H1 (cell line): ENCODE measurements at regions not wholly inside any gene's neighbourhood (a gene's known extent, or its start where the extent isn't known, plus 50 kb on each side); places are given as distances from the start of the nearest gene placed in this dataset.

Source experiments
- CTCF ChIA-PET: fragments of 300-600 bp; sonication (Branson Sonifier 250); formaldehyde crosslinking; loops from one replicate; lab custom pipeline; 2021; ENCODE audit not compliant: partially characterized antibody; lab: Charles Lee
- POLR2A ChIA-PET: fragments of 300-600 bp; sonication (Branson Sonifier 250); formaldehyde crosslinking; loops from one replicate; lab custom pipeline; 2021; ENCODE audit warnings: inconsistent platforms; ENCODE audit not compliant: partially characterized antibody; lab: Charles Lee
- DNase-seq, 2 experiments: peaks; one replicate each; pipeline versions ENCODE4 v3.0.0 to v3.0.0-alpha.2; 2010 to 2022; ENCODE audit warnings: low spot score in 2 of 2, low read depth in 1 of 2, mixed read lengths in 1 of 2
- FAIRE-seq: peaks from 2 replicates; lab custom pipeline; 2011; peaks lifted over from hg19 to GRCh38; lab: Jason Lieb, UNC
- H2AFZ ChIP-seq: 2 replicates; pipeline ENCODE4 v1.8.1; 2012; ENCODE audit warnings: low read length, inconsistent platforms
- H2AK5ac ChIP-seq: 2 replicates; pipeline ENCODE4 v1.6.1; 2013; ENCODE audit warnings: low read depth, low read length
- H2BK120ac ChIP-seq: replicated peaks from 2 replicates; pipeline ENCODE3; 2013; ENCODE audit warnings: low read depth, low read length, inconsistent platforms
- H2BK12ac ChIP-seq: 2 replicates; pipeline ENCODE4 v1.6.1; 2013; ENCODE audit warnings: low read depth, low read length
- H2BK15ac ChIP-seq: 2 replicates; pipeline ENCODE4 v1.6.1; 2013; ENCODE audit warnings: low read length
- H2BK20ac ChIP-seq: 2 replicates; pipeline ENCODE4 v1.6.1; 2013; ENCODE audit warnings: low read length
- H2BK5ac ChIP-seq: 2 replicates; pipeline ENCODE4 v1.6.1; 2013; ENCODE audit warnings: low read depth, low read length
- H3K14ac ChIP-seq: 2 replicates; pipeline ENCODE4 v1.6.1; 2013; ENCODE audit warnings: inconsistent platforms; ENCODE audit not compliant: insufficient read length
- H3K18ac ChIP-seq: 2 replicates; pipeline ENCODE4 v1.6.1; 2013; ENCODE audit warnings: low read length; ENCODE audit errors: extremely low read depth
- H3K23ac ChIP-seq: 2 replicates; pipeline ENCODE4 v1.6.1; 2013; ENCODE audit warnings: inconsistent platforms; ENCODE audit not compliant: insufficient read length
- H3K23me2 ChIP-seq: 2 replicates; pipeline ENCODE4 v1.6.1; 2013; ENCODE audit warnings: low read depth, low read length
- H3K27ac ChIP-seq: 2 replicates; pipeline ENCODE4 v1.6.1; 2011; ENCODE audit warnings: low read depth, low read length, inconsistent platforms
- H3K27me3 ChIP-seq, 4 experiments: replicated peaks in 1 of 4; 1 replicate in 1 of 4; 2 replicates in 3 of 4; pipeline versions ENCODE4 v1.6.1 to v1.8.1; 2011 to 2013; ENCODE audit warnings: low read length in 3 of 4, mild to moderate bottlenecking in 3 of 4, inconsistent platforms in 2 of 4, mixed read lengths in 2 of 4, moderate library complexity in 1 of 4; ENCODE audit not compliant: control insufficient read depth in 3 of 4, insufficient read depth in 3 of 4; ENCODE audit errors: extremely low read depth in 1 of 4
- H3K36me3 ChIP-seq, 4 experiments: 2 replicates each; pipeline versions ENCODE4 v1.6.1 to v1.8.1; 2011 to 2013; ENCODE audit warnings: mild to moderate bottlenecking in 4 of 4, low read length in 3 of 4, moderate library complexity in 2 of 4, control low read depth in 1 of 4, inconsistent platforms in 1 of 4; ENCODE audit not compliant: insufficient read depth in 4 of 4, control insufficient read depth in 2 of 4
- H3K4ac ChIP-seq: replicated peaks from 2 replicates; pipeline ENCODE3; 2013; ENCODE audit warnings: low read length, low read depth, mixed read lengths, inconsistent platforms; ENCODE audit not compliant: insufficient read length
- H3K4me1 ChIP-seq, 4 experiments: replicated peaks in 1 of 4; 1 replicate in 1 of 4; 2 replicates in 3 of 4; pipeline versions ENCODE4 v1.6.1 to v1.8.1; 2011 to 2013; ENCODE audit warnings: low read length in 3 of 4, inconsistent platforms in 2 of 4, mixed read lengths in 1 of 4; ENCODE audit not compliant: insufficient read depth in 4 of 4, control insufficient read depth in 3 of 4
- H3K4me2 ChIP-seq, 2 experiments: 2 replicates each; pipeline versions ENCODE4 v1.6.1 to v1.8.1; 2011 to 2013; ENCODE audit warnings: low read depth in 2 of 2, low read length in 2 of 2, control low read depth in 1 of 2, inconsistent platforms in 1 of 2, mild to moderate bottlenecking in 1 of 2; ENCODE audit not compliant: insufficient read depth in 1 of 2
- H3K4me3 ChIP-seq, 4 experiments: fragments of 200-600, 300-600 bp in 1 of 4; sonication (generic), shearing (Covaris generic), sonication (Bioruptor Twin) in 1 of 4; 2 replicates each; pipeline versions ENCODE4 v1.5.1 to v1.8.1; 2011 to 2016; ENCODE audit warnings: low read length in 4 of 4, low read depth in 3 of 4, control low read depth in 2 of 4, inconsistent platforms in 2 of 4, mild to moderate bottlenecking in 2 of 4, mixed read lengths in 1 of 4, moderate library complexity in 1 of 4; ENCODE audit not compliant: insufficient read depth in 2 of 4; ENCODE audit errors: extremely low read depth in 1 of 4
- H3K56ac ChIP-seq: replicated peaks from 2 replicates; pipeline ENCODE3; 2013; ENCODE audit warnings: low read depth, mild to moderate bottlenecking, mixed read lengths, low read length, inconsistent platforms; ENCODE audit not compliant: insufficient read length
- H3K79me1 ChIP-seq: 2 replicates; pipeline ENCODE4 v1.6.1; 2013; ENCODE audit warnings: low read depth, low read length, control low read depth
- H3K79me2 ChIP-seq, 2 experiments: 2 replicates each; pipeline versions ENCODE4 v1.6.1 to v1.8.1; 2012 to 2013; ENCODE audit warnings: low read length in 2 of 2, mild to moderate bottlenecking in 2 of 2, inconsistent platforms in 1 of 2; ENCODE audit not compliant: insufficient read depth in 2 of 2, control insufficient read depth in 1 of 2
- H3K9ac ChIP-seq, 4 experiments: replicated peaks in 1 of 4; 1 replicate in 1 of 4; 2 replicates in 3 of 4; pipeline versions ENCODE4 v1.6.1 to v1.8.1; 2011 to 2013; ENCODE audit warnings: low read depth in 3 of 4, low read length in 3 of 4, control low read depth in 2 of 4, mild to moderate bottlenecking in 2 of 4, moderate library complexity in 2 of 4, inconsistent platforms in 1 of 4; ENCODE audit errors: extremely low read depth in 1 of 4
- H3K9me3 ChIP-seq, 2 experiments: 2 replicates each; pipeline versions ENCODE4 v1.6.1 to v1.8.1; 2012 to 2013; ENCODE audit warnings: mild to moderate bottlenecking in 2 of 2, moderate library complexity in 2 of 2, control low read depth in 1 of 2, inconsistent platforms in 1 of 2, low read depth in 1 of 2, low read length in 1 of 2, mixed read lengths in 1 of 2; ENCODE audit not compliant: insufficient read depth in 2 of 2
- H4K20me1 ChIP-seq, 2 experiments: replicated peaks in 1 of 2; 2 replicates each; pipeline versions ENCODE3 to v1.8.1; 2011 to 2013; ENCODE audit warnings: inconsistent platforms in 2 of 2, low read length in 2 of 2, mild to moderate bottlenecking in 1 of 2; ENCODE audit not compliant: insufficient read depth in 2 of 2, control insufficient read depth in 1 of 2
- H4K5ac ChIP-seq: 2 replicates; pipeline ENCODE4 v1.6.1; 2013; ENCODE audit warnings: low read length, low read depth, mixed read lengths, inconsistent platforms; ENCODE audit not compliant: insufficient read length
- H4K8ac ChIP-seq: 2 replicates; pipeline ENCODE4 v1.8.0; 2013; ENCODE audit warnings: mild to moderate bottlenecking, moderate library complexity, low read length, inconsistent platforms; ENCODE audit not compliant: insufficient read depth; ENCODE audit errors: extremely low read depth
- H4K91ac ChIP-seq: replicated peaks from 2 replicates; pipeline ENCODE3; 2013; ENCODE audit warnings: low read length, mixed read lengths, inconsistent platforms; ENCODE audit not compliant: insufficient read length
- ATF3 ChIP-seq: IDR thresholded peaks from 2 replicates; pipeline ENCODE4 v1.6.1; 2011; ENCODE audit warnings: low read depth, mild to moderate bottlenecking, low read length; ENCODE audit not compliant: insufficient read depth
- GABPA ChIP-seq: IDR thresholded peaks from 2 replicates; pipeline ENCODE4 v1.6.1; 2011; ENCODE audit warnings: mild to moderate bottlenecking, low read length, moderate library complexity, borderline replicate concordance; ENCODE audit not compliant: insufficient read depth
- MAX ChIP-seq: IDR thresholded peaks from 2 replicates; pipeline ENCODE4 v1.6.1; 2012; ENCODE audit warnings: inconsistent platforms
- RAD21 ChIP-seq, 2 experiments: IDR thresholded peaks in 1 of 2; conservative IDR thresholded peaks in 1 of 2; 2 replicates each; pipeline ENCODE4 v1.6.1; 2011; ENCODE audit warnings: low read depth in 2 of 2, low read length in 2 of 2, improper control_type of control experiment in 1 of 2, inconsistent platforms in 1 of 2, mild to moderate bottlenecking in 1 of 2, moderate library complexity in 1 of 2
- SIN3A ChIP-seq, 2 experiments: IDR thresholded peaks in 1 of 2; conservative IDR thresholded peaks in 1 of 2; 2 replicates each; pipeline ENCODE4 v1.6.1; 2011 to 2012; ENCODE audit warnings: low read length in 2 of 2, improper control_type of control experiment in 1 of 2, low read depth in 1 of 2, mild to moderate bottlenecking in 1 of 2
- SRF ChIP-seq: IDR thresholded peaks from 2 replicates; pipeline ENCODE4 v1.6.1; 2011; ENCODE audit warnings: mild to moderate bottlenecking, low read depth, low read length, moderate library complexity
- USF2 ChIP-seq: IDR thresholded peaks from 2 replicates; pipeline ENCODE4 v1.6.1; 2011; ENCODE audit warnings: low read length, improper control_type of control experiment

- Histone ChIP-seq H2BK120ac (no peak overlapping the region), H2AFZ (no peak overlapping the region), H3K18ac (no peak overlapping the region), H3K9me3 (no peaks in the 10 kb centered on the region), H3K27ac (no peak overlapping the region), H4K20me1 (no peaks in the 10 kb centered on the region), H2AK5ac (no peak overlapping the region), H3K23ac (no peak overlapping the region), H3K27me3 (no peaks in the 10 kb centered on the region), H4K5ac (no peak overlapping the region), H3K23me2 (no peaks in the 10 kb centered on the region), H3K56ac (no peak overlapping the region), H3K9ac (no peak overlapping the region), H3K4me1 (no peaks in the 10 kb centered on the region), H2BK15ac (no peak overlapping the region), H3K4ac (no peak overlapping the region), H3K79me1 (no peaks in the 10 kb centered on the region), H2BK12ac (no peak overlapping the region), H3K4me3 (no peak overlapping the region), H2BK5ac (no peak overlapping the region), H4K91ac (no peak overlapping the region), H3K79me2 (no peaks in the 10 kb centered on the region), H3K14ac (no peak overlapping the region), H2BK20ac (no peak overlapping the region), H3K36me3 (no peaks in the 10 kb centered on the region), H3K4me2 (no peak overlapping the region), H4K8ac (no peak overlapping the region)
- no peak for FAIRE-seq
- POLR2A ChIA-PET = no interaction called here
- no peak for DNase-seq
- CTCF ChIA-PET = interaction anchor here (1.7 kb wide), 1 partner anchor 23 kb away, joined by 5 read pairs; no protein-coding TSS in a partner anchor
- no peak for TF ChIP-seq MAX
- no peak for TF ChIP-seq ATF3
- no peak for TF ChIP-seq SIN3A (conservative IDR thresholded peaks at IDR 0.05 in 1 of 2, IDR thresholded peaks at IDR 0.05 in 1 of 2; ENCODE audit: low read depth in 1 of 2, low read length in 2 of 2)
- TF ChIP-seq SRF = no peak
- TF ChIP-seq RAD21 (IDR thresholded peaks at IDR 0.05 in 1 of 2, conservative IDR thresholded peaks at IDR 0.05 in 1 of 2; ENCODE audit: low read depth in 2 of 2, low read length in 2 of 2) = no peak
- TF ChIP-seq GABPA = no peak
- TF ChIP-seq USF2 = no peak
These were observed 597.8 kb downstream of the BCOR start for GRCh38 chrX:39499996-39500395.
